ENCODE measurements at regions not wholly inside any gene's neighbourhood (a gene's known extent, or its start where the extent isn't known, plus 50 kb on each side); places are given as distances from the start of the nearest gene placed in this dataset.

DNA sequence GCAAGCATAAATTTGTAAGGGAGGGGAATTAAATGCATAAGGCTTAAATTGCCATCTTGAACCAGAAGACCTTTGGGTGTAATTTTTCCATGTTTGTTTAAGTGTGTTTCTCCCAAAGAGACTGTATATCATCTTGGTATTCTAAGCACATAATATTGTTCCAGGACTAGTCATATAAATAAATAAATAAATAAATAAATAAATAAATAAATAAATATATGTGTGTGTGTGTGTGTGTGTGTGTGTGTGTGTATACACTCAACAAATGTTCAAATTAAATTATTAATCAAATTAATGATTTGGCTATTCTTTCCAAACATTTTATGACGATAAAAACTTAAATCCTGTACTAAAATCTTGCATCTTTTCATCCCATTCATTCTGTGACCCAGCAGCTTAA lies 867.8 kb upstream of the KLHL29 start:
- intact Hi-C loops (cut with DNase I) = no loop called here
- Histone ChIP-seq H3K36me3 (no peaks in the 10 kb centered on the region), H3K4me3 (no peak overlapping the region), H3K9me3 (peaks cover 0 to under 1% (median 0%) of the 10 kb centered on the region in 12 donors), H3K4me1 (no peaks in the 10 kb centered on the region), H3K27ac (no peak overlapping the region), H3K27me3 (no peaks in the 10 kb centered on the region)
- ATAC-seq (no peak), DNase-seq (no peak)
- no peak for TF ChIP-seq POLR2A (IDR thresholded peaks at IDR 0.05)
- TF ChIP-seq, protein P1, sequence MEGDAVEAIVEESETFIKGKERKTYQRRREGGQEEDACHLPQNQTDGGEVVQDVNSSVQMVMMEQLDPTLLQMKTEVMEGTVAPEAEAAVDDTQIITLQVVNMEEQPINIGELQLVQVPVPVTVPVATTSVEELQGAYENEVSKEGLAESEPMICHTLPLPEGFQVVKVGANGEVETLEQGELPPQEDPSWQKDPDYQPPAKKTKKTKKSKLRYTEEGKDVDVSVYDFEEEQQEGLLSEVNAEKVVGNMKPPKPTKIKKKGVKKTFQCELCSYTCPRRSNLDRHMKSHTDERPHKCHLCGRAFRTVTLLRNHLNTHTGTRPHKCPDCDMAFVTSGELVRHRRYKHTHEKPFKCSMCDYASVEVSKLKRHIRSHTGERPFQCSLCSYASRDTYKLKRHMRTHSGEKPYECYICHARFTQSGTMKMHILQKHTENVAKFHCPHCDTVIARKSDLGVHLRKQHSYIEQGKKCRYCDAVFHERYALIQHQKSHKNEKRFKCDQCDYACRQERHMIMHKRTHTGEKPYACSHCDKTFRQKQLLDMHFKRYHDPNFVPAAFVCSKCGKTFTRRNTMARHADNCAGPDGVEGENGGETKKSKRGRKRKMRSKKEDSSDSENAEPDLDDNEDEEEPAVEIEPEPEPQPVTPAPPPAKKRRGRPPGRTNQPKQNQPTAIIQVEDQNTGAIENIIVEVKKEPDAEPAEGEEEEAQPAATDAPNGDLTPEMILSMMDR (IDR thresholded peaks at IDR 0.05) = no peak
- 2 to 88% (median 65%) methylated on average over 1 of the region's 1 CpG for WGBS, 4 donors

GRCh38 chr2:22518641-22519040 lies 866.3 kb upstream of the KLHL29 start:
- no peak overlapping the region for H3K4me3 ChIP-seq
- peaks cover 0 to 3% (median 0%) of the 10 kb centered on the region in 12 donors for H3K9me3 ChIP-seq
- no peaks in the 10 kb centered on the region for H3K27me3 ChIP-seq
- H3K4me1 ChIP-seq = no peaks in the 10 kb centered on the region
- no peak for TF ChIP-seq POLR2A (IDR thresholded peaks at IDR 0.05)
- TF ChIP-seq, protein P1 (IDR thresholded peaks at IDR 0.05) = no peak
- intact Hi-C loops (cut with DNase I) = no loop called here
- no peaks in the 10 kb centered on the region for H3K36me3 ChIP-seq
- H3K27ac ChIP-seq = no peak overlapping the region
- ATAC-seq (no peak), DNase-seq (no peak)

DNA sequence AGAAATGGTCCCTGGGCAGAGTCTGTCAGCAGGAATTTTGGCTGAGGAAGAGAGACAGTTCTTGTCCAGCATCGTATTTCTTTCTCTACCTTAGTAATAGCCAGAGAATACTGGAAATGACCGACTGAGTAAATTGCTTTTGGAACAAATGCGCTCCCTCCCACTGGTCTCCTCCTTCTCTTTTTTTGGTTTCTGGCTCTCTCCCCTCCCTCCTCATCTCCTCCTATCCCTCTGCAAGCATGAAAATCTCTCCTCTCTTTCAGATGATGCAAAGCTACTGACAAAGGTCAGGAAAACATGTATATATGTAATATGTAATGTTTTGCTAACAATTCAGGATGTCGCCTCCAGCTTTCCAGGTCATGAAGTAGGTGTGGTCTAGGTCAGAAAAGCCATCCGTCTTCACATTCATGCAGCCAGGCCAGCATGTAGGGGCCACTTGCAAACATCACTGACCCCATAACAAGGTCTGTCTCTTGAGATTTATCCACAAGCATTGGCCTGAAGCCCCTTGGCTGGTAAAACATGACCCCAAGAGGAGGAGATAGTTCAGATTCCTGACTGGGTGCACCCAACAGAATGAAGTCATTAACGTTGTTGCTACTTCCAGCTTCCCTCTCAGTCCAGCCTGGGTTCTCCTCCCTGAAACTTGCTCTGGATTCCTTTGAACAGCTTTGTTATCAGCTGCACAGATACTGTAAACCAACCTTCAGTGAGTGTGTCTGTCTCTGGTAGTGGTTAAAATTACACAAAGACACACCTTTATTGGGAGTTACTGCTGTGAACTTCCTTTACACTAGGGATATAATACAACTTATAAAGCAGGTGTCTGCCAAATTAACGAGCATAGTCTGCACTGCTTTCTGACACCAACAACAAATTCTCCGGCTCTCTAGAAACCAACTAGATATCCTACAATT lies 864.4 kb upstream of the KLHL29 start:
- Histone ChIP-seq H3K27ac (no peak overlapping the region), H3K4me1 (no peaks in the 10 kb centered on the region), H3K36me3 (no peaks in the 10 kb centered on the region), H3K4me3 (no peak overlapping the region), H3K9me3 (peaks cover 0 to 3% (median 0%) of the 10 kb centered on the region in 12 donors), H3K27me3 (no peaks in the 10 kb centered on the region)
- 71 to 75% (median 72%) methylated on average over 8 of the region's 8 CpGs for WGBS, 4 donors
- DNase-seq (no peak), ATAC-seq (no peak)
- intact Hi-C loops (cut with DNase I) = no loop called here
- no peak for TF ChIP-seq POLR2A (IDR thresholded peaks at IDR 0.05)
- TF ChIP-seq, protein P1 (IDR thresholded peaks at IDR 0.05) = no peak

DNA sequence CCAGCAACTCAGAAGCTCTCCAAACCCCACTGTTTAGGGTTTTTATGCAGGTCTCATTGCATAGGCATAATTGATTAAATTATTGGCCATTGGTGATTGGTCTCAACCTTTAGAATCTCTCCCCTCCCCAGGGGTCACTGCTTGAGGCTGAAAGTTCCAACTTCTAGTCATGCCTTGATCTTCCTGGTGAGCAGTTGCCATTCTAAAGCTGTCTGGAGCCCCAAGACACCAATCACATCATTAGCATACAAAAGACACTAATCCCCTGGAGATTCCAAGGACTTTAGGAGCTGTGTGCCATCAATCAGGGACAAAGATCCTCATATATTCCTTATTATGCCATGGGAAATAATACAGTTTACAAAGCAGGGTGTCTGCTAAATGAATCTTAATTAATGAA lies 863.4 kb upstream of the KLHL29 start:
- Histone ChIP-seq H3K4me3 (no peak overlapping the region), H3K36me3 (no peaks in the 10 kb centered on the region), H3K9me3 (peaks cover 0 to 3% (median 0%) of the 10 kb centered on the region in 12 donors), H3K27ac (no peak overlapping the region), H3K4me1 (no peaks in the 10 kb centered on the region), H3K27me3 (no peaks in the 10 kb centered on the region)
- intact Hi-C loops (cut with DNase I) = no loop called here
- TF ChIP-seq, protein P1 (IDR thresholded peaks at IDR 0.05) = no peak
- no peak for TF ChIP-seq POLR2A (IDR thresholded peaks at IDR 0.05)
- ATAC-seq (no peak), DNase-seq (no peak)

All from heart left ventricle (tissue), 16 donors.